Parathyroid adenoma (tissue), 2 donors: ENCODE measurements at regions not wholly inside any gene's neighbourhood (a gene's known extent, or its start where the extent isn't known, plus 50 kb on each side); places are given as distances from the start of the nearest gene placed in this dataset.
"Not testable (repeated sequence)": the region's sequence is repeated elsewhere in the genome, so short reads cannot be mapped to it uniquely, and the experiment has no call there.

Source experiments
- H2AFZ ChIP-seq: fragments of 300-600 bp; sonication (generic); one replicate; pipeline ENCODE4 v1.7.0; 2017; ENCODE audit warnings: antibody characterized with exemption, mild to moderate bottlenecking
- H3K27ac ChIP-seq: fragments of 300-600 bp; sonication (generic); one replicate; pipeline ENCODE4 v1.7.0; 2017
- H3K27me3 ChIP-seq: fragments of 300-600 bp; sonication (generic); one replicate; pipeline ENCODE4 v1.7.0; 2017; ENCODE audit warnings: low read length; ENCODE audit not compliant: control insufficient read depth, insufficient read depth
- H3K36me3 ChIP-seq: fragments of 300-600 bp; sonication (generic); one replicate; pipeline ENCODE4 v1.7.0; 2017; ENCODE audit warnings: low read length; ENCODE audit not compliant: control insufficient read depth, insufficient read depth
- H3K4me1 ChIP-seq: fragments of 300-600 bp; sonication (generic); one replicate; pipeline ENCODE4 v1.7.0; 2017; ENCODE audit warnings: control low read depth
- H3K4me2 ChIP-seq: fragments of 300-600 bp; sonication (generic); one replicate; pipeline ENCODE4 v1.7.0; 2017; ENCODE audit warnings: low read length
- H3K4me3 ChIP-seq: fragments of 300-600 bp; sonication (generic); one replicate; pipeline ENCODE4 v1.7.0; 2017; ENCODE audit warnings: low read depth, low read length
- H3K79me2 ChIP-seq: fragments of 300-600 bp; sonication (generic); one replicate; pipeline ENCODE4 v1.7.0; 2017; ENCODE audit warnings: control low read depth
- H3K9ac ChIP-seq: fragments of 300-600 bp; sonication (generic); one replicate; pipeline ENCODE4 v1.7.0; 2017; ENCODE audit warnings: mild to moderate bottlenecking
- H3K9me3 ChIP-seq: fragments of 300-600 bp; sonication (generic); one replicate; pipeline ENCODE4 v1.7.0; 2017; ENCODE audit warnings: low read length; ENCODE audit not compliant: control insufficient read depth
- TF ChIP-seq, protein P1 (sequence below): fragments of 300-600 bp; sonication (generic); IDR thresholded peaks from one replicate; pipeline ENCODE4 v1.7.0; 2017; ENCODE audit warnings: antibody characterized with exemption, mild to moderate bottlenecking
- donor health status: primary hyperparathyroidism.

DNA sequence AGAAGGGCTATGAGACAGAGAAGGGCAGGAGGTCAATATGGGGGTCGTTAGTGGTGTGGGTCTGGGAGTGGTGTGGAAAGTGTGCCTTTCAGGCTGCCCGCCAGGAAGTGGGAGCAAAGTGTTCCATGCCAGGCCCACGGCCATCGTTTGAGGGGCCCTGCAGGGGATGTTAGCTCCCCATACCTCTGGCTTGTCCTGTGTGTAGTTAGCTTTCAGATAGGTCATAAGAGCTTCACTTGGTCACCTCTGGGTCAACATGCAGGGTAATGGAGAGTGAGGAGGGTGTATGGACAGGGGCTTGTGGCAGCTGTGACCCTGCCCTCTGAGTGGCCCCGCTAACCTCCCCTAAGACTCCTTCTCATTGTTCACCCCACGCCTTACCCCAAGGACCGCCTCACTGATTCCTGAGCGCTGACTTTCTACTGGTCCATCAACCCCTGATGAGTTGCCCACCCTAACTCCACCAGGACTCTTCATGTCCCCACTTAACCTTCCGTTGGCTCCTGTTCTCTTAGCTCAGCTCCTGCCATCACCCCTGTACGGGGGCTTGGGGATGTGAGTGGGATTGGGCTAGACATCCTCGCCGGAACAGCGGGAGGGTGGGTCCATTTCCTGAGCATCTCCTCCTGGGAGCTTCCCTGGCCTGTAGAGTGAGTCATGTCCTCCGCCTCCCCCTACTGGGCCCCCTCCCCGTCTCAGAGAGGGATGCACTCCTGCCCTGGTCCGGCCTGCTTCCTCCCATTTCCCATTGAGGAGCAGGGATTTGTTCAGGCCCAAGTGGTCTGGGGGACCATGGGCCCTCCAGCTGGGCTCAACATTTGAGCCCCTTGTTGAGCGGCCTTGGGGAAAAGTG, 125.7 kb downstream of the FGF18 start:
- Histone ChIP-seq H3K4me1 (no peaks in the 10 kb centered on the region), H3K4me3 (no peak overlapping the region), H3K27ac (no peak overlapping the region), H3K79me2 (no peaks in the 10 kb centered on the region), H3K36me3 (no peaks in the 10 kb centered on the region), H3K27me3 (no peaks in the 10 kb centered on the region), H3K9me3 (no peaks in the 10 kb centered on the region), H3K4me2 (no peak overlapping the region), H3K9ac (no peak overlapping the region), H2AFZ (no peak overlapping the region)
- TF ChIP-seq, protein P1, sequence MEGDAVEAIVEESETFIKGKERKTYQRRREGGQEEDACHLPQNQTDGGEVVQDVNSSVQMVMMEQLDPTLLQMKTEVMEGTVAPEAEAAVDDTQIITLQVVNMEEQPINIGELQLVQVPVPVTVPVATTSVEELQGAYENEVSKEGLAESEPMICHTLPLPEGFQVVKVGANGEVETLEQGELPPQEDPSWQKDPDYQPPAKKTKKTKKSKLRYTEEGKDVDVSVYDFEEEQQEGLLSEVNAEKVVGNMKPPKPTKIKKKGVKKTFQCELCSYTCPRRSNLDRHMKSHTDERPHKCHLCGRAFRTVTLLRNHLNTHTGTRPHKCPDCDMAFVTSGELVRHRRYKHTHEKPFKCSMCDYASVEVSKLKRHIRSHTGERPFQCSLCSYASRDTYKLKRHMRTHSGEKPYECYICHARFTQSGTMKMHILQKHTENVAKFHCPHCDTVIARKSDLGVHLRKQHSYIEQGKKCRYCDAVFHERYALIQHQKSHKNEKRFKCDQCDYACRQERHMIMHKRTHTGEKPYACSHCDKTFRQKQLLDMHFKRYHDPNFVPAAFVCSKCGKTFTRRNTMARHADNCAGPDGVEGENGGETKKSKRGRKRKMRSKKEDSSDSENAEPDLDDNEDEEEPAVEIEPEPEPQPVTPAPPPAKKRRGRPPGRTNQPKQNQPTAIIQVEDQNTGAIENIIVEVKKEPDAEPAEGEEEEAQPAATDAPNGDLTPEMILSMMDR = no peak

DNA sequence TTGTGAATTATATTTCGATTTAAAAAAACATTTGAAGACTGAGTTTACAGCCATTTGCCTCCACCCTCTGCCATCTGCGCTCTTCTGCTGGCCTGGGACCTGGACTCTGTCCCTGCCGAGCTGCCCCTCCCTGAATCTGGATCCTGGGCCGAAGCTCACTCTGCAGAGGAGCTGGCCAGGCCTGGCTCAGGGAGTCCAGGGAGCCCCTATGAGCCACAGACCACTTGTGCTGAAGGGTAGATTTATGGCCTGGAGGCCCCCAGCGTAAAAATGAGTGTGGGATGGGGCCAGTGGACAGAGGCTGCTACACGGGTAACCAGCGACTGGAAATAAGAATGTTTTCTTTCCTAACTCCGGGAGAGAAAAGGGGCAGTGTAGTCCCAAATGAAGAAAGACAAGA, 129.8 kb downstream of the FGF18 start:
- H3K9ac ChIP-seq = no peak overlapping the region
- H3K27me3 ChIP-seq = no peaks in the 10 kb centered on the region
- no peak overlapping the region for H3K27ac ChIP-seq
- H3K4me2 ChIP-seq = no peak overlapping the region
- TF ChIP-seq, protein P1 = no peak
- no peak overlapping the region for H3K4me3 ChIP-seq
- H3K36me3 ChIP-seq = no peaks in the 10 kb centered on the region
- H3K79me2 ChIP-seq = no peaks in the 10 kb centered on the region
- H3K9me3 ChIP-seq = no peaks in the 10 kb centered on the region
- no peaks in the 10 kb centered on the region for H3K4me1 ChIP-seq
- no peak overlapping the region for H2AFZ ChIP-seq

DNA sequence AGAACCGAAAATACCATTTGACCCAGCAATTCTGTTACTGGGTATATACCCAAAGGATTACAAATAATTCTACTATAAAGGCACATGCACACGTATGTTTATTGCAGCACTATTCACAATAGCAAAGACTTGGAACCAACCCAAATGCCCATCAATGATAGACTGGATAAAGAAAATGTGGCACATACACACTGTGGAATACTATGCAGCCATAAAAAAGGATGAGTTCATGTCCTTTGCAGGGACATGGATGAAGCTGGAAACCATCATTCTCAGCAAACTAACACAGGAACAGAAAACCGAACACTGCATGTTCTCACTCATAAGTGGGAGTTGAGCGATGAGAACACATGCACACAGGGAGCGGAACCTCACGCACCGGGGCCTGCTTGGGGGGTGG, 134.4 kb downstream of the FGF18 start:
- H3K27ac ChIP-seq, H3K4me1 ChIP-seq, H3K9ac ChIP-seq, H3K4me3 ChIP-seq, H2AFZ ChIP-seq, H3K79me2 ChIP-seq, H3K4me2 ChIP-seq, H3K9me3 ChIP-seq, H3K27me3 ChIP-seq, H3K36me3 ChIP-seq: not testable (repeated sequence)

DNA sequence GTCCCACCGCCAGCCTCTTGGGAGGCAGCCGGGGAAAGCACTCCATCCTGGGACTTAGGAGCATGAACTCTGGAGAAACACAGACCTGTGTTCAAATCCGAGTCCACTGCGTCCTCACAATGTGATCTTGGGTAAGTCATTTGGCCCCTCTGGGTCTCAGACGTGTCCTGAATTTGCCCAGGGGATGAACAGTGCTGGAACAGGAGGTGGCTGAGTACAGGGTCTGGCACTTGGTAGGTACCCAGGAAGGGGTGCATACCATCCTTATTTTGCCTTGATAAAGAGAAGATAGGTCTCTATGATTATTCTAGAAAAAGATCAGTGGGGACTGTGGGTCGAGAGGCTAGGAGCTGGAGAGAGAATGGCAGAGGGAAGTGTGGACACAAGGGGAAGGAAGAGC, 135.7 kb downstream of the FGF18 start:
- H3K4me2 ChIP-seq = no peak overlapping the region
- H3K9ac ChIP-seq = no peak overlapping the region
- H3K4me1 ChIP-seq = no peaks in the 10 kb centered on the region
- no peaks in the 10 kb centered on the region for H3K9me3 ChIP-seq
- H3K27me3 ChIP-seq = no peaks in the 10 kb centered on the region
- no peaks in the 10 kb centered on the region for H3K79me2 ChIP-seq
- no peak overlapping the region for H2AFZ ChIP-seq
- H3K4me3 ChIP-seq = no peak overlapping the region
- H3K36me3 ChIP-seq = no peaks in the 10 kb centered on the region
- no peak overlapping the region for H3K27ac ChIP-seq
- TF ChIP-seq, protein P1 = no peak

DNA sequence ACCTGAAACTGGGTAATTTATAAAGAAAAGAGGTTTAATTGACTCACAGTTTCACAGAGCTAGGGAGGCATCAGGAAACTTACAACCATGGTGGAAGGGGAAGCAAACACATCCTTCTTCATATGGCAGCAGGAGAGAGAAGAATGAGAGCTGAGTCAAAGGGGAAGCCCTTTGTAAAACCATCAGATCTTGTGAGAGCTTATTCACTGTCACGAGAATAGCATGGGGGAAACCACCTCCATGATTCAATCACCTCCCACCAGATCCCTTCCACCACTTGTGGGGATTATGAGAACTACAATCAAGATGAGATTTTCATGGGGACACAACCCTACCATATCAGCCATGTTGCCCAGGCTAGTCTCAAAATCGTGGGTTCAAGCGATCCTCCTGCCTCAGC, 143.4 kb downstream of the FGF18 start:
- H2AFZ ChIP-seq = no peak overlapping the region
- no peaks in the 10 kb centered on the region for H3K27me3 ChIP-seq
- no peaks in the 10 kb centered on the region for H3K9me3 ChIP-seq
- TF ChIP-seq, protein P1 = no peak
- H3K36me3 ChIP-seq = no peaks in the 10 kb centered on the region
- no peaks in the 10 kb centered on the region for H3K79me2 ChIP-seq
- no peaks in the 10 kb centered on the region for H3K4me1 ChIP-seq
- no peak overlapping the region for H3K4me3 ChIP-seq
- H3K9ac ChIP-seq = no peak overlapping the region
- no peak overlapping the region for H3K4me2 ChIP-seq
- no peak overlapping the region for H3K27ac ChIP-seq
